DMS79 treated with DMSO at 0.1 percent for 48 hours (cell line): ENCODE measurements at regions not wholly inside any gene's neighbourhood (a gene's known extent, or its start where the extent isn't known, plus 50 kb on each side); places are given as distances from the start of the nearest gene placed in this dataset.

ENCODE experiments used
- DNase-seq: peaks from one replicate; lab custom pipeline; 2025; lab: John Stamatoyannopoulos, UW

GRCh38 chr7:46363688-46364087 lies 442.6 kb upstream of the IGFBP3 start:
- no peak for DNase-seq

GRCh38 chr7:46360811-46361210 lies 439.7 kb upstream of the IGFBP3 start:
- no peak for DNase-seq

DNA sequence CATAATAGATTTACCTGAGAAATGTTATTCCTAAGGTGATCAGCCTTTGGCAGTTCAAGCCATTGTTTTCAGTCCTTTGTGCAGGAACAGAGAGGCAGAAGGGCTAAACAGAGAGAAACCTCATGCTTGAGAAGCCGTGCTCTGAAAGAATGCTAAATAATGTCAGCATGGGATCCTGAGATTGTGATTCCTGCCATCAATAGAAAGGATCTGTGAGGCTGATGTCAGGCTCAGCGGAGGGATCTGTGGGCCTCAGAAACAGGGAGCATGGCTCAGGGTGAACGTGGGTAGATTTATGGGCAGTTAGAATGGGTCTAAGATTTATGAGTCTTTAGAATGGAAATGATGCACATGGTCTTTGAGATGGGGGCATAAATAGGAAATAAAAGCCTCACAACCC lies 439.2 kb upstream of the IGFBP3 start:
- DNase-seq, result no peak

DNA sequence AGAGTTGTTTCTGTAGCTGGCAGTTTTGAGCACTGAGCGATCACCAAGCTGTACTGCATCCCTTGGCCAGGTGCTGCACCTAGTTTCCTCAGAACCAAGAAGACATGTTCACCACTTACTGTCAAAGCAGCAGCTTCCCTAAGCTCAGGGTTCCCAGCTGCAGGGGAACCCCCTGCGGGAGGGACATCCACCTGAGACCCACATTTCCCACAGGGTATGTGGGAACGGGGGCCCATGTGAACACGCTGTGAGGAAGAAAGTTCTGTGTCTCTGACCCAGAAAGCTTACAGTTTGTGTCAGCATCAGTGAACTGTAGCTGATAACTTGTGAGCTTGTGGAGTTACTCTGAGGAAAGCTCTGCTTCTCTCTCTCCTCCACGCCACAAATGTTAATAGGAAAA lies 436.8 kb upstream of the IGFBP3 start:
- no peak for DNase-seq

GRCh38 chr7:46357290-46357689 lies 436.2 kb upstream of the IGFBP3 start:
- DNase-seq, result no peak

DNA sequence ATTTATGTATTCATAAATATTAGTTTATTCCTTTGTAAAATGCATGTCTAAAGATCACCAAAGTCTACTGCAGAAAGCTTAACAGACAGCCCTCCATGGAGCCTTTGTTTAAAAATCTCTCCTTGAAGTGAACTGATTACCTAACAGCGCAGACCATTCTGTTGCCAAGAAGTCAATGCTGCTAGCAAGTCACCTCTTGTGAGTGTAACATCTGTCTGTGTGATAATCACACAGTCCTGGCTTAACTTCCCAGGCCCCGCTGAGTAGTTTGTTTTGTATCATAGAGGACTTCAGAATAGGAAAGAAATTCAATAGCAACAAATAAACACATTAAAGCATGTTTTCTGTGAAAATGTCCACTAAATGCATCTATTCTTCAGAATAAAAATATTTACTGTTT lies 435.3 kb upstream of the IGFBP3 start:
- DNase-seq, result no peak

DNA sequence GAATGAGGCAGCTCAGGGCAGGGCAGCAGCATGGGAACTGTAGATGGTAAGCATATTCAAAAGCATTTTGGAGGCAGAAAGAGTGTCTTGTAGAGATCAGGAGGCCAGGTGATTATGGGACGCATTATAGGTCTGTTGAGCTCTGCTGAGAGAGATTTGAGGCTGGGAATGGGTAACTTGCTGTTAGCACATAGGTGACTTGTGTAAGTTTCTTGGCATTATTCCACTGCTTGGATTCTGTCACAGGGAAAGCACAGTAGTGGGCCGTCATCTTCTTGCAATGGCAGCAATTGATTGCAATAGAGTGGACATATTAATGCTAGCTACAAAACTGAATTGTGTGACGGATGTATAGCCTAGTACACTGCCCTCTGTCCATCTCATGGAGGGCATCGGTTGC lies 434.3 kb upstream of the IGFBP3 start:
- no peak for DNase-seq

GRCh38 chr7:46352004-46352954 lies 431.2 kb upstream of the IGFBP3 start:
- no peak for DNase-seq

- DNase-seq, result no peak
These were observed 428.4 kb upstream of the IGFBP3 start for GRCh38 chr7:46349490-46349889.

GRCh38 chr7:46344533-46344932 lies 423.5 kb upstream of the IGFBP3 start:
- no peak for DNase-seq

DNA sequence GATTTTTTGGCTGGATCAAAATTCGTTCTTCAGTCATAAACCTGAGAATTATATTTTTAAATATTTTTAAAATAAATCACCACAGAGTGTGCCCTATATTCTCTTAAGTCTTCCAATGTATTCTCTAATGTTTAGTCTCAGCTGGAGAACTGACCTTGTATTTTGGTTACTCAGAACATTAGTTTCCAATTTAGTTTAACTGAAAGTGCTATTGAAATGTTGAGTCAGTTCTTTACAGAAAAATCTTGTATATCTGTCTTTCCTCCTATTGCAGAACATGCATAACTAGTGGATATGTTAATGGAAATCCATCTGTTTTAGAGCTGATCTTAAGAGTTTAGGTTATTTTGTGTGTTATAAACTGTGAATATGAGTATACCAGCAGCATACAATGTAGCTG lies 422.7 kb upstream of the IGFBP3 start:
- no peak for DNase-seq

GRCh38 chr7:46322937-46323336 lies 401.9 kb upstream of the IGFBP3 start:
- DNase-seq, result no peak

- no peak for DNase-seq
These were observed 400.6 kb upstream of the IGFBP3 start for GRCh38 chr7:46321556-46322205.

GRCh38 chr7:46320956-46321355 lies 399.9 kb upstream of the IGFBP3 start:
- no peak for DNase-seq

DNA sequence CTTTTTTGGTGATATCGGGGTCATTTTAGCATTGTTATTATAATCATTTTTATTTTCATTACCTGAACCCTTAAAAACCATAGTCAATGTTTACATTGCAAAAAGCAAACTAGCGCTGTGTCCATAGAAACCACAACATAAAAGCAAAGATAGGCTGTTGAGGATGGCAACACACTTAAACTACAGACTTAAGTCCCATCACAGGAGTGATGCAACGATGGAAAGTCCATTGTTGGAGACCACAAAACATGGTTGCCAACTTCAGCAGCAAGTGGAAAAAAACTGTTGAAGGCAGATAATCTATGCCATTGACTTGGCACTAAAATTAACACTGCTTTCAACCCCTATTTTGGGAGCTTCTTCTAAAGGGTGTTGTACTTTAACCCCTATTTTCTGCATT lies 398.8 kb upstream of the IGFBP3 start:
- DNase-seq, result no peak

DNA sequence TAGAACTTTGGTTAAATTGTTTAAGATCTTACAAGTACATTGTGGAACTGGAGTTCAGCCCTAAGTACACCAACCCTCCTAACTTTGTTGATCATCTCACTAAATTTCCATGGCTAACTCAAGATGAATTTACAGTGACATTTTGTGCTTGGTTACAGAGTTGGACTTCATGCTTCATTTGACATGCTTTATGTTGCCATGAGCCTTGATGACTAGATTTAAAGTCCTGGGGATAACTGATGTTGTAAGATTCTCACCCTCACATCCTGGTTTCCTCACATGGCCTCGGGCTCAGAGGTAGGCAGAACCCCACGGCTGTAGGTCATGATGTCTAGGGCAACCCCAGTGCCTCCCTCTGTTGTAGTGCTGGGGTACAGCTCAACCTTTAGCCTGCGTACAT lies 397.2 kb upstream of the IGFBP3 start:
- DNase-seq, result no peak

DNA sequence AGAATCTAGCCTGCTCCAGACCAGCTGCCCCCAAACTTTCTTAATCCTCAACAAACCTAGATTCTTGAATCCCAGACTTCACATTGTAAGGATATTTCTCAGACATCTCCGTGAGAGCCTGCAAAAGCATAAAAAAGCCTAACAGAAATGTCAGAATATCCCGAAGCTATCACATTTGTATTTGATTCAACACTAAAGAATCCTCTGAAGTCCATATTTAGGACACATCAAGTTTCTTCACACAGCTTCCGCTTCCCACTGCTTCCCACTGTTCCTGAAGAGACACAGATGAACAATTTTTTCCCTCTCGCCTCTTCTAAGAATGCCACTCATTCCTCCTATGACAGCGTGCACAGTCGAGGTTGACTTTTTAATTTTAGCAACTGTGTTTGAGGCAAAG lies 396.2 kb upstream of the IGFBP3 start:
- DNase-seq, result no peak

DNA sequence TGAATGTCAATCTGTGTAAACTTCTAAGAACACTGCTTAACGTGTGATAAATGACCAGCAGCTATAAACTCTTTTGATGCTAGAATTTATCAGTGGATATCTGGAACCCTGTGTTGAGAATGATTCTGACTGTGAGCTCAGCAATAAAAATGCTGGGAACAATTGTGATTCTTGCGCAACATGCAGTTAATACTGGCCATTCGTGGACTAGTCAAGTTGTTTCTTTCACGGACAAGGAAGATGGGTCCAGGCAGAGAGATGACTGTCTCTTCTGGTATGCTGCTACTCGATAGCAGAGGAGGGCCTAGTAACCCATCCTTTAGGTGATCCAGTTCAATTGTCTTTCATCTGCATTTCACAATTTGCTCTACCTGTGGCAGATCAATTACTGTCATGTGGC lies 394.8 kb upstream of the IGFBP3 start:
- DNase-seq, result no peak

DNA sequence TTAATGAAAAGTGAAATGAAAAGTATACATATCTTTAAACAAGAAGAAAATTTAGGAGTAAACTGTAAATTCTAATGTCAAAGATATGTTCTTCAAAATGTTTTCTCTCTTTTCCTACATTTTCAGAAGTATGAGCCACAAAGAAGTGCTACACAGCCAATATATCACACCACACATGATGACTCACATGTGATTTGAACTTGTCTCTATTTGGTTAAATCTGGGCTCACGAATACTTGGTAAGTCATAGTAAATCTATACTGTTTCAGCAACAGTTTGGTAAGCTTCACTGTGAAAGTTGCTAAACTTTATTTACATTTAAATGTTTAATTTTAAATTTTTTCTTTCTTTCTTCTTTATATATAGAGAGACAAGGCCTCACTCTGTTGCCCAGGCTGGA lies 380.6 kb upstream of the IGFBP3 start:
- no peak for DNase-seq

- no peak for DNase-seq
These were observed 376.4 kb upstream of the IGFBP3 start for GRCh38 chr7:46297515-46297914.

GRCh38 chr7:46296526-46296925 lies 375.5 kb upstream of the IGFBP3 start:
- DNase-seq, result no peak

- DNase-seq, result no peak
These were observed 373.3 kb upstream of the IGFBP3 start for GRCh38 chr7:46294381-46294780.

DNA sequence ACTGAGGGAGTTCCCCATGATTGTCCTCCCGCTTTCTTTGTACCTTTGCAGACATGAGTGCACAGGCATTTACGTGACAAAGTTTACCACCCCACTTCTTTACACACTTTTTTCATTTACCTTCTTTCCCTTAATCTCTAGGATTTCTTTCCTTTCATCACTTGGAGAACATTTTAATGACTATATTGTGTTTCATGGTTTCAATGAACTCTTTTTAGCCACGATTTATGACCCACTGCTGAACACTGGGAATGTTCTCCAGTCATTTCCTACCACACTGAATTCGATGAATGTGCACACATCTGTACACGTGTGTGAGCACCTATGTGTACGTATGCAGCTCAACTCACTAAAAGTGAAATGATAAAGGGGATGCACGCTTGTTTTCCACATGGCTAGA lies 371.7 kb upstream of the IGFBP3 start:
- no peak for DNase-seq
